Stimulated activated effector memory CD8-positive, alpha-beta T cell treated with anti-CD3 and anti-CD28 coated beads, Interleukin-12 subunit alpha, Interleukin-12 subunit beta, amount 100 ng/mL, for 72 hours (primary cell): ENCODE measurements at regions not wholly inside any gene's neighbourhood (a gene's known extent, or its start where the extent isn't known, plus 50 kb on each side); places are given as distances from the start of the nearest gene placed in this dataset.
A peak's percentile ranks its signal among the peaks of the same experiment; 100 is the strongest.
"Not testable (repeated sequence)": the region's sequence is repeated elsewhere in the genome, so short reads cannot be mapped to it uniquely, and the experiment has no call there.

ENCODE experiments used
- ATAC-seq: fragments of 150-1000 bp; cut with Tn5 transposase; 2 replicates; pipeline ENCODE4 v1.10.0; 2021
- DNase-seq, 2 donors: peaks; one replicate each; pipeline ENCODE4 v3.0.0; 2021 to 2022; ENCODE audit warnings: low spot score in 2 of 2
- H3K27ac Mint-ChIP-seq: one replicate; pipeline ENCODE4 v1.8.0; 2022; ENCODE audit warnings: mild to moderate bottlenecking, mixed read lengths
- H3K36me3 Mint-ChIP-seq: one replicate; pipeline ENCODE4 v1.8.0; 2022; ENCODE audit warnings: mild to moderate bottlenecking, mixed read lengths
- H3K4me1 Mint-ChIP-seq: one replicate; pipeline ENCODE4 v1.8.0; 2022; ENCODE audit warnings: mixed read lengths
- H3K4me3 Mint-ChIP-seq: one replicate; pipeline ENCODE4 v1.8.0; 2022; ENCODE audit warnings: mild to moderate bottlenecking, mixed read lengths
- H3K9me3 Mint-ChIP-seq: one replicate; pipeline ENCODE4 v1.8.0; 2022; ENCODE audit warnings: mixed read lengths

DNA sequence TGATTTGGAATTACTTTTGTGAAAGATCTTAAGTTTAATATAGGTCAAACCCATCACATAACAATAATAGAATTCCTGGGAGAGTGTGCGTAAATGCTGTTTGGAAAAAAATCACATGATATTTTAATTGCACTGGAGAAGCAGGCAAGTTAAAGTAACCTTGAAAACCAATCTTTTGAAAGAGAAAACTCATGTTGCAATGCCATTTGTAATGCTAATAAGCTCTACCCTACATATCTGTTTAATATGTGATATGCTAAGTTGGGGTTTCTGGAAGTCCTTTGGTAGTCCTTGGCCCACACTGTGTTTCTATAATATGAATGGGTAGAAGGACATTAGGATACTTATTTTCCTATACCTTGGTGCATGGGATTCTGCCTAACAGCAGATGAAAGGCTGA is 370.4 kb downstream of the DDX10 start:
- H3K9me3 Mint-ChIP-seq = no peaks in the 10 kb centered on the region
- no peaks in the 10 kb centered on the region for H3K4me1 Mint-ChIP-seq
- no peak for ATAC-seq
- no peak overlapping the region for H3K27ac Mint-ChIP-seq
- H3K4me3 Mint-ChIP-seq = no peak overlapping the region
- no peaks in the 10 kb centered on the region for H3K36me3 Mint-ChIP-seq
- DNase-seq = no peak

DNA sequence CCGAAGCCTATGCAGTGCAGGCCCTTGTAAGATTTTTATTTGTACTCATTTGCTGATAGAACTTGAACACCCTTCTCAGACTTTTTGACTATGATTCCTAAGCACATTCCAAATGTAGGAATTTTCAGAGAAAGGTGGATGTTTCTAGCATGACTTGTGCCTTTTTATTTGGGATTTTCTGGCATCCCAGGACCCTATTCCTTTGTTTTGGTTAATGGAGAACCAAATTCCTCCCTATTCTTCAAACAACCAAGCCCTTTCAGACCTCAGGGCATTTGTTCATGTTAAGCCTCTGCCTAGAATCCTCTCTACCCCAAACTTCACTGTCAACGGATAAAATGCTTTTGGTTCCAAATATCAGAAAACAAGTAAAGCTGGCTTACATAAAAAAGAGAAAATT is 371.1 kb downstream of the DDX10 start:
- H3K4me3 Mint-ChIP-seq = no peak overlapping the region
- H3K27ac Mint-ChIP-seq = no peak overlapping the region
- no peak for ATAC-seq
- no peaks in the 10 kb centered on the region for H3K36me3 Mint-ChIP-seq
- no peaks in the 10 kb centered on the region for H3K4me1 Mint-ChIP-seq
- no peak for DNase-seq
- no peaks in the 10 kb centered on the region for H3K9me3 Mint-ChIP-seq

DNA sequence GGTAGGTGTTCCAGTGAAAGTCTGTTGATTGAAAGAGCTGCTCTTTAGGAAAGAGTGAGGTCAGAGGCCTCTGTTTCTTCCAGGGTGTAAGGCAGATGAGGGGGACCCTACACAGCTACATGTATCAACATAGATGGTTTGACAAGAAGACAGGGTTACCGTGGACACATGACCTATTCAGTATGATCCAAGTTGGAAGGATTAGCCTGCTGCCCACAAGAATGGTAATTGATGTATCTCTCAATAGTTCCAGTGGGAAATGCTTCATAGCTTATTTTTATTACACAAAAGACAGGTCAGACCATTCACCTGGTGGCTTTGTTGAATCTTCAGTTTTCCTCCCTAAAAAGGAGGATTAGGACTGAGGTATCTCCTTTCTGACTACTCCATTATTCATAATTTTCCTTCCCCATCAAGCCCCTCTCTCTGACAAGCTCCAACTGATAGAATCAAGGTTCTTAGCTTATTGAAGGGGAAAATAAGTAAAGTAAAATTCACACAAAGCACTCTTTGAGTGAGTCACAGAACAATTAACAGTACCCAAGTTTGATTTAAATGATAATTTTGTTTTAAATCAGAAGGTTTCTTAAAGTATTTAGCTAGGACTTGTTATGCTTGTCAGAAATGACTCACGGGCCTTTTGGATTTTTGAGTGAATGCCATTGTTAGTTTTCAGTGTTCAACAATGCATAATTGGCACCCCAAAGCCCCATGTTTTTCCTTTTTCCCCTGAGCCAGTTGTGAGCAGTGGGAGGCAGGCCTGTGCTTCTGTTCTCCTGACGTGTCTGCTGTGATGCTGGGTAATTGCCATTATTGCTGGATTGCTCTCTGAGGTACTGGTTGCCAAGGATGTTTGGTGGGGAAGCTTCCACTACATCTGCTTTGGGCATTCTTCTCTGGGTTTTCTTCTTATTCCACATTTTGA is 373.2 kb downstream of the DDX10 start:
- no peaks in the 10 kb centered on the region for H3K9me3 Mint-ChIP-seq
- ATAC-seq = no peak
- no peak overlapping the region for H3K4me3 Mint-ChIP-seq
- H3K36me3 Mint-ChIP-seq = no peaks in the 10 kb centered on the region
- no peak overlapping the region for H3K27ac Mint-ChIP-seq
- no peak for DNase-seq
- H3K4me1 Mint-ChIP-seq = no peaks in the 10 kb centered on the region

DNA sequence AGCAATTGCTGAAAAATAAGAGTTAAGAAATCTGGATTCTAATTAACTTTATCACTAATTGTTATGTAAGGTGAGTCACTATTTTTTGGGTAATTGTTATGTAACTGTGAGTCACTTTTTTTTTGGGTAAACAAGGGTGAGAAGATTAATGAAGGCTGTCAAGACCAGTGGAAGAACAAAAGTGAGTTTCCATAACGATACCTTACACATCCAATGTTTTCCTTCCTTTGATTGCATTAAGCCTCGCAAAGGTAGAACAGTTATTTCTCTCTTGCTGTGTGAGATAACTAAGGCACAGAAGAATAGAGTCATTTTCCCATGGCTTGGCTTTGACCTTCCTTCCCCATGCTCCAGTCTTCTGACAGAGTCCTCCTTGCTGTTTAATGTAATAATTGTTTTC is 374.7 kb downstream of the DDX10 start:
- no peak for ATAC-seq
- no peaks in the 10 kb centered on the region for H3K9me3 Mint-ChIP-seq
- no peaks in the 10 kb centered on the region for H3K4me1 Mint-ChIP-seq
- H3K36me3 Mint-ChIP-seq = no peaks in the 10 kb centered on the region
- no peak overlapping the region for H3K27ac Mint-ChIP-seq
- no peak for DNase-seq
- H3K4me3 Mint-ChIP-seq = no peak overlapping the region

DNA sequence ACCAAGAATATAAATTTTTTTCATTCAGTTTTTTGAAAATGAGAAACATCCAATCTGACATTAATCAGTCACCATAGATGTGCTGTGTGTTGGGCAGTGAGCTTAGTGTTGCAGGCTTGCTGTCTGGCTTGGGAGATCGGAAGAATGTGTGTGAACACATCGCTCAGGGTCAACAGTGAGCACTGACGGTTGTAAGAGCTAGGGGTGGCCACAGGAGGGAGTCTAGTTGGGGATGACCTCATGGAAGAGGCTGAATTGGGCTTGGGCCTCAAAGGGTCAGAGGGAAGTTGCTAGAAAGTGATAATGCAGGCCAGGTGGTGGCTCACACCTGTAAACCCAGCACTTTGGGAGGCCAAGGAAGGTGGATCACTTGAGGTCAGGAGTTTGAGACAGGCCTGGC is 375.4 kb downstream of the DDX10 start:
- H3K27ac Mint-ChIP-seq = no peak overlapping the region
- ATAC-seq (no peak), DNase-seq (no peak)
- H3K9me3 Mint-ChIP-seq = no peaks in the 10 kb centered on the region
- no peak overlapping the region for H3K4me3 Mint-ChIP-seq
- no peaks in the 10 kb centered on the region for H3K4me1 Mint-ChIP-seq
- no peaks in the 10 kb centered on the region for H3K36me3 Mint-ChIP-seq

DNA sequence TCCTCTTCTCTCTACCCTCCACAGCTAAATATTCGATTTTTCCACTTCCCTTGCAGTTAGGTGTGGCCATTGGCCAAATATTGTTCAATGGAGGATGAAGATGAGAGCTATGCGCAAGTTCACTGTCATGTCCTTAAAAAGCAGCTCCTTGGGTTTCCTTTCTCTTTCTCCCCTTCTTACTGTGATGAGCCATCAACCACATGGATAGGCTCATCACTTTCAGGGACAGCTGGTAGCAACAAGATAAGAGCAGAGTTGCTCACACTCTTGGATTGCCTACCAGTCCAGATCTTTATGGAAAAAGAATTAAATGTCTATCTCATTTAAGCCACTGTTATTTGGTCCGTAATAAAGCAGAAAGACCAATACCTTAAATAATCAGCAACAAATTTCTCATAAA is 377.0 kb downstream of the DDX10 start:
- Mint-ChIP-seq H3K4me3 (no peak overlapping the region), H3K4me1 (no peaks in the 10 kb centered on the region), H3K27ac (no peak overlapping the region), H3K9me3 (peaks cover 3% of the 10 kb centered on the region), H3K36me3 (no peaks in the 10 kb centered on the region)
- ATAC-seq (no peak), DNase-seq (no peak)

DNA sequence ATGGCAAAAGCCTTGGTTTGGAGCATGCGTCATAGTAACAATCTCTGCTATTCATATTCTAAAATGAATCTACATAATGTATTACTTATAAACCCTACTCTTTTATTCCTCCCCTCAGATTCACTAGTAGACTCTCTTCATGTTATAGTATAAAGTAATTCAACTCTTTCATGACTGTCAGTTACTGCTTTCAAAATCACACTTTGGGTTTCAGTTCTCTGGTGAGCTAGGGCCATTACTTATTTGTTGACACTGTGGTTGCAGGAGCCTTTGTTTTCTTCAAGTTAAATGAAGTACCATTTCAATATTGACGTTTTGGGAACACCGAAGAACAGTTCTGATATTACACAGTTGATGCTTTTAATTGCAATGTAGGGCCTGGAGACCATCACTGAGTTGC is 378.4 kb downstream of the DDX10 start:
- H3K27ac Mint-ChIP-seq = no peak overlapping the region
- H3K4me3 Mint-ChIP-seq = no peak overlapping the region
- peak; percentile 64 for ATAC-seq
- no peaks in the 10 kb centered on the region for H3K4me1 Mint-ChIP-seq
- H3K9me3 Mint-ChIP-seq = peaks cover 3% of the 10 kb centered on the region
- DNase-seq = no peak
- H3K36me3 Mint-ChIP-seq = no peaks in the 10 kb centered on the region

DNA sequence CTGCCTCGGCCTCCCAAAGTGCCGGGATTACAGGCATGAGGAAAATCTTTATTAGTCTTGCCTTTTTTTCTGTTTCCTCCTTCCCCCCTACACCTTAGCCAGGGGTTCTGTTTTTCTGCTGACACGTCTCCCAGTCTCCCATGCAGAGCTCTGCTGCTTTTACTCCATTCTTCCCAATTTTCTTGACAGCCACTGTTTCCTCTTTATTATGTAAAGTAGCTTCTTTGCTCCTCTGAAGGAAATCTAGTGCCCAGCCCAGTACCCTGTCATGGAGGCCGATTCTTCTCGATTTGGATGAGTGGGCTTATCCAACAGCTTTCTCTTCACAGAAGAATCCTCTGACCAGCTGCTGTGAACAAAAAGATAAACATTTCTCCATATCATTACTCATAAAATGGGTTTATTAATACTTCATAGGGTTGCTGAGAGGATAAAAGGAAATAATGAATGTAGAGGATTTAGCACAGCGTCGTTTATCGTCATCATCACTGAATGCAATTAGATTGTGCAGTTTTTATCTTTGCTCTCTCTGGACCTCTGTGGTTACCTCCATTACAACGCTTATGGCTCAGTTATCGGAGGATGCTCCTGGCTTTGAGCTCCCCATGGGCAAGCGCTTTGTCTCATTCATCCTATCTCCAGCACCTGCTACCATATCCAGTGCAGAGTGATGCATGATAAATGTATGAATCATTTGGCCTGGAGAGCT is 375.6 kb upstream of the C11orf87 start:
- no peaks in the 10 kb centered on the region for H3K4me1 Mint-ChIP-seq
- H3K36me3 Mint-ChIP-seq = no peaks in the 10 kb centered on the region
- peaks cover 3% of the 10 kb centered on the region for H3K9me3 Mint-ChIP-seq
- DNase-seq (no peak), ATAC-seq (no peak)
- H3K27ac Mint-ChIP-seq = no peak overlapping the region
- no peak overlapping the region for H3K4me3 Mint-ChIP-seq

DNA sequence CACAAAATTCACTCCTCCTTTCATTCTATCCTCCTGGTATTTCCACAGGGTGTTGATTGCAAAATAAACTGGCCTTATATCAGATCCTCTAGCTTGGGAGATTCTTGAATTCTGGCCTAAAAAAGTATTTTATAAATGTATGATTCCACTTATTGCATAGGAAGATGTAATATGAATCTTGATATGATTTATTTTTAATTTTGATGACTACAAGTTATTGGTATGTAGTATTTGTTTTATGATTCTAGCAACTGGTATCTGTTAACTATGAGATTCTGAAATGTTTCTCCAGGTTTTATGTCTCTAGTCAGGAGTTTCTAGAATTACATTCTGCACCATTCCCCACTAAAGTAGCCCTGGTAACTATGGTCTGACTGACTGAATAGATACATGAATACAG is 373.9 kb upstream of the C11orf87 start:
- H3K9me3 Mint-ChIP-seq = peaks cover 3% of the 10 kb centered on the region
- no peak overlapping the region for H3K27ac Mint-ChIP-seq
- no peak overlapping the region for H3K4me3 Mint-ChIP-seq
- ATAC-seq (no peak), DNase-seq (no peak)
- no peaks in the 10 kb centered on the region for H3K36me3 Mint-ChIP-seq
- H3K4me1 Mint-ChIP-seq = no peaks in the 10 kb centered on the region

DNA sequence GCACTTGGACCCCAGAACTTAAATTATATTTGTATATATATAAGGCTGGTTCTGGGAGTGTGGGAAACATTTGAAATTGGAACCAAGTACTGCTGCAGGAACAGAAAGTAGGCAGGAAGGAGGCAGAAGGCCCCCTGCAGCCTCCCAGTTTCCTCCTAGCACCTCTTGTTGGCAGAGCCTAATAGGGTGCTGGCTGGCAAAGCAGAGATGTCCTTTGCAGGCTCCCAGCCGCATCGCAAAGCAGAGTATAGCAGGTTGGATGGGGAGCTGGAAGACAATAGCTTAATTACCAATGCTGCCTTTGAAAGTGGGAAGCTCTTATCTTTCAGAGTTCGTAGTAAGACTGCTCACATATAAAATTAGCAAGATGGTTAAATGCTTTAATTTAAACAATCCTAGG is 370.8 kb upstream of the C11orf87 start:
- ATAC-seq (no peak), DNase-seq (no peak)
- H3K4me1 Mint-ChIP-seq = no peaks in the 10 kb centered on the region
- no peak overlapping the region for H3K27ac Mint-ChIP-seq
- H3K36me3 Mint-ChIP-seq = no peaks in the 10 kb centered on the region
- peaks cover 2% of the 10 kb centered on the region for H3K9me3 Mint-ChIP-seq
- no peak overlapping the region for H3K4me3 Mint-ChIP-seq

DNA sequence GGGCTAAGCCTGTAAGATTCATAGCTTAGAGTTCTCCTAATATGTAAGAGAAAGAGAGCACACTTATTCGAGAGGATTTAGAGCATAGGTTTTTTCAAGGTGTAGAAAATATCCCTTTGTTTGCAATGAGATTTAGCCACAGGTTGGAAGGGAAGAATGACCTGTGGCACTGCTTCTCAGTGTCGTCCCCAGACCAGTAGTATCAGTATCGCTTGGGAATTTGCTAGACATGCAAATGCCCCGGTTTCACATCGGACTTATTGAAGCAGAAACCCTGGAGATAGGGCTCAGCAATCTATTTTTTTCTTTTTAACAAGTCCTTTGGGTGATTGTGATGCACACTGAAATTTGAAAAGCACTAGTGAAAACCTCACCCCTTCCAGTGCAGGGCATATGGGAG is 362.6 kb upstream of the C11orf87 start:
- Mint-ChIP-seq H3K36me3 (no peaks in the 10 kb centered on the region), H3K9me3 (no peaks in the 10 kb centered on the region), H3K27ac (no peak overlapping the region), H3K4me3 (no peak overlapping the region), H3K4me1 (no peaks in the 10 kb centered on the region)
- DNase-seq (no peak), ATAC-seq (no peak)

DNA sequence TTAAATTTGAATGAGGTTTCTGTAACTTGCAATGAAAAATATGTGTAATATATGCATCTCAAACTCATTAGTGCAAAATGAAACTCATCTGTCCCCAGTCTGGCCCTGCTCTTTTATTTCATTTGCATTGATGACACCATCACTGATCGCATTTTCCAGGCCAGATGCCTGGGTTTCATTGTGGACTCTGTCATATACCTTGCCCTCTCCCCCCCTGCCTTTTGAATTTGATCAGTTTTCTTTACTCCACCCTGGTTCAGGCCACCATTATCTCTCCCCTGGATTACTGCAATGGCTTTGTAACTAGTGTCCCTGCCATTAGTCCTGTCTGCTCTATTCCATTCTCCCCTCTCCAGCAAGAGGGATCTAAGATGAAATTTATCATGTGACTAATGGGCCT is 360.6 kb upstream of the C11orf87 start:
- DNase-seq (no peak), ATAC-seq (no peak)
- no peak overlapping the region for H3K27ac Mint-ChIP-seq
- H3K4me1 Mint-ChIP-seq = no peaks in the 10 kb centered on the region
- H3K4me3 Mint-ChIP-seq = no peak overlapping the region
- H3K36me3 Mint-ChIP-seq = no peaks in the 10 kb centered on the region
- peaks cover 2% of the 10 kb centered on the region for H3K9me3 Mint-ChIP-seq

DNA sequence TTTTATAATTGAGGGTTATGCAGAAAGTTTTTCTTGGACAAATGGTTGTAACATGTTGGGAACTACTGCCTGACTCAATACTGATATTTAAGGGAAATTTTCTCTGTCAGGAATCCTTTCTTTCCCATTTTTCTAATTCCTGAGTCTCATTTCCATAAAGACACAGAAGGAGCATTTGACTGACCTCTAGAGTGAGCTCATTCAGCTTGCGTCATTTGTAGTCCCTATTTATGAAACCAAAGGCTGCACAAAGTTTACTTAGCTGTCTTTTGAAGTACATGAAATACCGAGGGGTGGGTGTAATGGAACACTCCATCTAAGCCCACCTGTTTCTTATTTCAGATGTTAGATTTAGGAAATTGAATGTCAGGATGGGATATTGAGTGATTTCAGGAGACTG is 359.5 kb upstream of the C11orf87 start:
- Mint-ChIP-seq H3K27ac (no peak overlapping the region), H3K9me3 (peaks cover 2% of the 10 kb centered on the region), H3K4me3 (no peak overlapping the region), H3K36me3 (no peaks in the 10 kb centered on the region), H3K4me1 (no peaks in the 10 kb centered on the region)
- no peak for DNase-seq
- ATAC-seq = no peak

DNA sequence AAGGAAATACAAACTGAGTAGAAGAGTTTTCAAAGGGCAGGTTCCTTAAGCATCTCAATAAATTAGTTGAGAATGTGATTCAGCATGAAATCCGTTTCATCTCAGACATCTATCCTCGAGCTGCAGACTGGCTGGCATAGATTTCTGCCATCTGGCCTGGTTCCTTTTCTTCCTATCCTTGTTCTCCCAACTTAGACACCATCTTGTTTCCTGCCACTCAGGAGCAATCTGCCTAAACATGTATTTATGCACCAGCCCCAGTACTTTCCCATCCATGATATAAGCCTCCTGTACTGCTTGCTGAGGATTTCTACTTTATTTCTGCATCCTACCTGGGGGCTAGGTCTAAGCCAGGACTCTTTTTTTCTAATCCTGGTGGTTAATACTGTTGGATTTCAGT is 359.1 kb upstream of the C11orf87 start:
- H3K4me3 Mint-ChIP-seq = no peak overlapping the region
- no peaks in the 10 kb centered on the region for H3K4me1 Mint-ChIP-seq
- no peak for ATAC-seq
- H3K36me3 Mint-ChIP-seq = no peaks in the 10 kb centered on the region
- DNase-seq = no peak
- H3K9me3 Mint-ChIP-seq = peaks cover 2% of the 10 kb centered on the region
- no peak overlapping the region for H3K27ac Mint-ChIP-seq

DNA sequence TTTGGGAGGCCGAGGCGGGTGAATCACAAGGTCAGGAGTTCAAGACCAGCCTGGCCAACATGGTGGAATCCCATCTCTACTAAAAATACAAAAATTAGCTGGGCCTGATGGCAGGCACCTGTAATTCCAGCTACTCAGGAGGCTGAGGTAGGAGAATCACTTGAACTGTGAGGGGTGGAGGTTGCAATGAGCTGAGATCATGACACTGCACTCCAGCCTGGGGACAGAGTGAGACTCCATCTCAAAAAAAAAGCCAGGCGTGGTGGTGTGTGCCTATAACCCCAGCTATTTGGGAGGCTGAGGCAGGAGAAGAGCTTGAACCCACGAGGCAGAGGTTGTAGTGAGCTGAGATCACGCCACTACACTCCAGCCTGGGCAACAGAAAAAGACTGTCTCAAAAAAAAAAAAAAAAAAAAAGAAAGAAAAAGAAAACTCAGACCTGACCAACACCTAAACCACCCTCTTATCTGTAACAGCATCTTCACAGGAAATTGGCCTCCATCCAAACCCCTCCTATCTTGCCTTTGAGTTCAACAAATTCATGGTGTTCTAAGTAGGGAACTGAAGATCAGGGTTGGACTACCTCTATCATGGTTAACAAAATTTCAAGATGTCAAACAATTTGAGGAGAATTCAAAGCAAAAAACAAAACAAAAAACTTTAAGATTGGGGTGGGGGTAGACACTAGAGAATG is 357.2 kb upstream of the C11orf87 start:
- not testable (repeated sequence) for H3K9me3 Mint-ChIP-seq, H3K27ac Mint-ChIP-seq, DNase-seq, H3K4me1 Mint-ChIP-seq, H3K36me3 Mint-ChIP-seq, ATAC-seq, H3K4me3 Mint-ChIP-seq

DNA sequence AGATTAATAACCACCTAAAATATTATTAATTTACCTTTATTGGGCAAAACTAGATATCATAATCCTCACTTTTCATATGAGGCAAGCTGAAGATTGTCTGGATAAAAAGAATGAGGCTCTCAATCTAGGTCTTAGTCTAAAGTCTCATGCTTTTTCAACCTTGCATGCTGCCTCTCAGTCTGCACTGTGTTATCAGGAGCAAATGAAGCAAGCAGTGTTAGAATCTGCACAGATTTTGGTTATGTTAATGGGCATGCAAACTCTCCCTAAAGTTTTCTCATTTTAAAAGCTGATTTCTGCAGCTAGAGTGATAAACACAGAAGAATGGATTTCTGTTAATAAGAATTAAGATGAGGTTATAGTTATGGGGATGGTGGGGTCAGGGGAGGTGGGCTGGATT is 350.7 kb upstream of the C11orf87 start:
- Mint-ChIP-seq H3K36me3 (no peaks in the 10 kb centered on the region), H3K4me1 (no peaks in the 10 kb centered on the region), H3K9me3 (peaks cover 12% of the 10 kb centered on the region), H3K4me3 (no peak overlapping the region), H3K27ac (no peak overlapping the region)
- ATAC-seq (no peak), DNase-seq (no peak)
